Fibroblast of the aortic adventitia (primary cell): ENCODE measurements at regions not wholly inside any gene's neighbourhood (a gene's known extent, or its start where the extent isn't known, plus 50 kb on each side); places are given as distances from the start of the nearest gene placed in this dataset.
A peak's percentile ranks its signal among the peaks of the same experiment; 100 is the strongest.

Experiments used
- DNase-seq: peaks from one replicate; pipeline ENCODE4 v3.0.0-alpha.2; 2010; ENCODE audit warnings: low read depth
- H3K4me3 ChIP-seq: 2 replicates; pipeline ENCODE4 v1.5.1; 2011; ENCODE audit warnings: low read depth, mild to moderate bottlenecking, control low read depth, low read length, moderate library complexity
- TF ChIP-seq, protein P1 (sequence below): IDR thresholded peaks from 2 replicates; pipeline ENCODE4 v1.5.1; 2011; ENCODE audit warnings: mild to moderate bottlenecking, low read length, control low read depth, inconsistent platforms; ENCODE audit not compliant: insufficient read depth

DNA sequence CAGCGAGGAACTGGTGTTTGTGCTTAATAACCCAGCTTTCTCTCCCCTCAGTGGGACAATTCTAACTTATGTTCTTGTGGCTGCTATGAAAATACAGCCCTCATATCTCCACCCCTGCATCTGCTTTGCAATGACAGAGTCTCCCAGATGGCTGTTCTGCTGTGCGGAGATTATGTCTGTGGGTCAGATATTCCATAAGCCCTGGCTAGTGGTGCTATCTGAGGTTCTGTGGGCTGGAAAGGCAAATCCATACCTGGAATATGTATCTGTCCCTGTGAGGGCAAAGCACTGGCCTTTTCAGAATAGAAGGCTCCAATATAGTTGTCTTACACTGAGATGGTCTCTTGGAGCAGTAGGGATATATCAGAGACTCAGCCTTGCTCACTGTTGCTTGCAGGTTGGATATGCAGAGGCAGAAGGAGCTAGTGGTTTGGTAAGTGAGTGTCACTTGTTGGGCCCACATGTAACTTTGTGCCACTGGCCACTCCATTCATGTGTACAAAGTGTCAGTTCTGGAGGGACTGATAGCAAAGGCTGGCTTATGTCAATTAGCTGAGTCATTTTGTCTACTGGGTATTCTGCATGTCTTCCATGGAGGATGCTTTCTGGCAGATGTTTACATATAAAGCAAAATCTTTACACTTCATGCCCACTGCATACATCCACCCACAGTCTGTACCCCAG, 246.6 kb downstream of the FAM76B start:
- H3K4me3 ChIP-seq = no peak overlapping the region
- TF ChIP-seq, protein P1, sequence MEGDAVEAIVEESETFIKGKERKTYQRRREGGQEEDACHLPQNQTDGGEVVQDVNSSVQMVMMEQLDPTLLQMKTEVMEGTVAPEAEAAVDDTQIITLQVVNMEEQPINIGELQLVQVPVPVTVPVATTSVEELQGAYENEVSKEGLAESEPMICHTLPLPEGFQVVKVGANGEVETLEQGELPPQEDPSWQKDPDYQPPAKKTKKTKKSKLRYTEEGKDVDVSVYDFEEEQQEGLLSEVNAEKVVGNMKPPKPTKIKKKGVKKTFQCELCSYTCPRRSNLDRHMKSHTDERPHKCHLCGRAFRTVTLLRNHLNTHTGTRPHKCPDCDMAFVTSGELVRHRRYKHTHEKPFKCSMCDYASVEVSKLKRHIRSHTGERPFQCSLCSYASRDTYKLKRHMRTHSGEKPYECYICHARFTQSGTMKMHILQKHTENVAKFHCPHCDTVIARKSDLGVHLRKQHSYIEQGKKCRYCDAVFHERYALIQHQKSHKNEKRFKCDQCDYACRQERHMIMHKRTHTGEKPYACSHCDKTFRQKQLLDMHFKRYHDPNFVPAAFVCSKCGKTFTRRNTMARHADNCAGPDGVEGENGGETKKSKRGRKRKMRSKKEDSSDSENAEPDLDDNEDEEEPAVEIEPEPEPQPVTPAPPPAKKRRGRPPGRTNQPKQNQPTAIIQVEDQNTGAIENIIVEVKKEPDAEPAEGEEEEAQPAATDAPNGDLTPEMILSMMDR = no peak
- no peak for DNase-seq

DNA sequence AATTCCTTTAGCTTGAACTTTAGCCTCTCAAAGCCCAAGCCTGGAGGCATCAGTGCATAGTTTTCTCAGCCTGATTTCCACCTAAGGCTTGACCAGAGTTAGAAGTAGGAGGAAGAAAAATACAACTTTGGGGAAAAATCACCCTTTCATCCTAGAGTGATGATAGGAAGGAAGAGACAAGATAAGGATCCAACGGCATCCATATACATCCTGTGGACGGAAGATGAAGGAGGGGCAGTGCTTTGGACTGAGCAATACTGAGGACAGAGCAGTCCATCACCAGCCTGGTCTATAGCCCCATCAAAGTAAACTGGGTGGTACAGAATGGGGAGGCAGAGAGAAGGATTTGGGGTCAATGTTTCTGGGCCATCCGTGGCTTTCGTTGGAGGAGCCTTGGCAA, 247.9 kb downstream of the FAM76B start:
- no peak overlapping the region for H3K4me3 ChIP-seq
- DNase-seq = no peak
- TF ChIP-seq, protein P1 = no peak

- TF ChIP-seq, protein P1 = no peak
- no peak overlapping the region for H3K4me3 ChIP-seq
- no peak for DNase-seq
These were observed 253.4 kb downstream of the FAM76B start for GRCh38 chr11:95536047-95536690.

DNA sequence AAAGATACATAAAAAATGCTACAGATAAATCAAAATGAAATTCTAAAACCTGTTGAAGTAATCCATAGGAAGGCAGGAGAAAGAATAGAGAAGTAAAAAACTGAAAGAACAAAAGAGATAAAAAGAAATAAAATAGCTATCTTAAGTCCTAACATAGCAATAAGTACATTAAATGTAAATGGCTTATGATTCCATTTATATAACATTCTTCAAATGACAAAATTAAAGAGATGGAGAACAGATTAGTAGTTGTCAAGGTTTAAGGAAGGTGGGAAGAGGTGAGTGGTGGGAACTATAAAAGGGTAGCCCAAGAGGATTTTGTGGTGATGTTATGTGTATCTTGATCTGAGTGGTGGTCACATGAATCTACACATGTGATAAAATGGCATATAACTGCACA, 254.8 kb downstream of the FAM76B start:
- TF ChIP-seq, protein P1 = no peak
- no peak overlapping the region for H3K4me3 ChIP-seq
- no peak for DNase-seq

DNA sequence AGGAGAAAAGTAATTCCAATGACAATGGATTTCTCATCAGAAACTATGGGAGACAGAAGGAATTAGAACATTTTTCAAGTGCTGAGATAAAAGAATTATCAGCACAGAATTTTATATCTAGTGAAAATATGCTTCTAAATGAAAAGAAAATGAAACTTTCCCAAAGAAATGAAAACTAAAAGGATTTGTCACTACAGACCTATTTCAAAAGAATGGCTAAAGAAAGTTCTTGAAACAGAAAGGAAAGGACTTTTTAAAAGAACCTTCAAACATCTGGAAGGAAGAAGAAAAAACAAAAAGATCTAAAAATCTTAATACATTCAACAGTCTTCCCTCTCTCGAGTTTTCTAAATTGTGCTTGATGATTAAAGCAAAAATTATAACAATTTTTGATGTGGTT, 255.4 kb downstream of the FAM76B start:
- no peak for DNase-seq
- TF ChIP-seq, protein P1 = no peak
- H3K4me3 ChIP-seq = no peak overlapping the region

GRCh38 chr11:95531116-95531515, 258.5 kb downstream of the FAM76B start:
- peak; percentile 71 for DNase-seq
- TF ChIP-seq, protein P1 = no peak
- no peak overlapping the region for H3K4me3 ChIP-seq
